HCT116 (cell line): ENCODE measurements at regions not wholly inside any gene's neighbourhood (a gene's known extent, or its start where the extent isn't known, plus 50 kb on each side); places are given as distances from the start of the nearest gene placed in this dataset.

Source experiments
- ATAC-seq: fragments of 200-7000 bp; cut with Tn5 transposase; 2 replicates; pipeline ENCODE4 v1.9.1; 2020; ENCODE audit warnings: mild to moderate bottlenecking, moderate library complexity
- BruUV-seq: library from RNA; stranded (reverse); fragments of 400-500 nt; replicated peaks from 2 replicates; lab custom pipeline; 2021; lab: Mats Ljungman, UMichigan
- CTCF ChIA-PET: fragments of 300-600 bp; sonication (Branson Sonifier 250); formaldehyde crosslinking; loops from one replicate; lab custom pipeline; 2021; ENCODE audit warnings: antibody characterized with exemption; lab: Charles Lee
- POLR2A ChIA-PET: fragments of 300-600, 350-600 bp; sonication (Branson Sonifier 250); formaldehyde crosslinking; loops from one replicate; lab custom pipeline; 2021; ENCODE audit warnings: antibody characterized with exemption; lab: Charles Lee
- RAD21 ChIA-PET, 2 experiments: fragments of 300-600 bp; sonication (Branson Sonifier 250); formaldehyde crosslinking; loops; one replicate each; lab custom pipeline; 2023; ENCODE audit warnings: low total read pairs in 2 of 2; ENCODE audit not compliant: uncharacterized antibody in 2 of 2, unreplicated experiment in 2 of 2, low non-redundant PET in 1 of 2; lab: Charles Lee
- DNase-seq: peaks from one replicate; pipeline ENCODE4 v3.0.0-alpha.2; 2010; ENCODE audit warnings: low read depth, low spot score
- H2AFZ ChIP-seq: fragments of 200-600 bp; shearing (Covaris generic), sonication (generic); 2 replicates; pipeline ENCODE4 v1.6.1; 2017; ENCODE audit warnings: low read depth, mixed run types, mixed read lengths, antibody characterized with exemption, low read length; ENCODE audit not compliant: poor library complexity, severe bottlenecking
- H3K27ac ChIP-seq: 2 replicates; pipeline ENCODE4 v1.5.1; 2012; ENCODE audit warnings: low read depth, low read length
- H3K27me3 ChIP-seq: fragments of 200-600 bp; sonication (generic); 2 replicates; pipeline ENCODE4 v1.6.1; 2016; ENCODE audit warnings: mixed run types, low read length, mixed read lengths; ENCODE audit not compliant: insufficient read depth
- H3K36me3 ChIP-seq, 2 experiments: fragments of 200-500 bp in 1 of 2; fragments of 200-600 bp in 1 of 2; sonication (Bioruptor generic) in 1 of 2; sonication (generic) in 1 of 2; 2 replicates each; pipeline versions ENCODE4 v1.5.1 to v1.6.1; 2014 to 2016; ENCODE audit warnings: low read length in 2 of 2, inconsistent platforms in 1 of 2, mixed read lengths in 1 of 2, mixed run types in 1 of 2; ENCODE audit not compliant: insufficient read depth in 2 of 2, control insufficient read depth in 1 of 2
- H3K4me1 ChIP-seq, 2 experiments: fragments of 200-600 bp in 1 of 2; sonication (generic) in 1 of 2; 2 replicates each; pipeline versions ENCODE4 v1.5.1 to v1.6.1; 2012 to 2017; ENCODE audit warnings: low read length in 2 of 2, inconsistent platforms in 1 of 2, mild to moderate bottlenecking in 1 of 2, mixed read lengths in 1 of 2, mixed run types in 1 of 2, moderate library complexity in 1 of 2; ENCODE audit not compliant: insufficient read depth in 2 of 2, control insufficient read depth in 1 of 2
- H3K4me2 ChIP-seq: fragments of 200-600 bp; sonication (generic); 2 replicates; pipeline ENCODE4 v1.6.1; 2017; ENCODE audit warnings: mixed run types, low read length, mixed read lengths
- H3K4me3 ChIP-seq, 2 experiments: fragments of 200-600 bp in 1 of 2; sonication (generic) in 1 of 2; replicated peaks in 1 of 2; 2 replicates each; pipeline ENCODE4 v1.5.1; 2011 to 2016; ENCODE audit warnings: low read length in 2 of 2, control low read depth in 1 of 2, low read depth in 1 of 2, mild to moderate bottlenecking in 1 of 2, mixed read lengths in 1 of 2, mixed run types in 1 of 2
- H3K79me2 ChIP-seq: fragments of 200-600 bp; sonication (generic); 2 replicates; pipeline ENCODE4 v1.6.1; 2017; ENCODE audit warnings: mild to moderate bottlenecking, mixed run types, low read length, moderate library complexity, mixed read lengths; ENCODE audit not compliant: insufficient read depth
- H3K9ac ChIP-seq: fragments of 200-600 bp; sonication (generic); 2 replicates; pipeline ENCODE4 v1.6.1; 2016; ENCODE audit warnings: low read length, mixed read lengths
- H3K9me2 ChIP-seq: fragments of 200-600 bp; sonication (generic), shearing (Covaris generic); 2 replicates; pipeline ENCODE4 v1.6.1; 2017; ENCODE audit warnings: mixed run types, mild to moderate bottlenecking, moderate library complexity; ENCODE audit not compliant: insufficient read depth
- H3K9me3 ChIP-seq, 2 experiments: fragments of 200-500 bp in 1 of 2; fragments of 200-600 bp in 1 of 2; sonication (Bioruptor generic) in 1 of 2; sonication (generic) in 1 of 2; 2 replicates each; pipeline ENCODE4 v1.6.1; 2014 to 2017; ENCODE audit warnings: low read length in 2 of 2, mixed read lengths in 2 of 2, inconsistent platforms in 1 of 2, low read depth in 1 of 2, mild to moderate bottlenecking in 1 of 2, mixed run types in 1 of 2, moderate library complexity in 1 of 2; ENCODE audit not compliant: control insufficient read depth in 1 of 2, insufficient read depth in 1 of 2
- H4K20me1 ChIP-seq: fragments of 200-600 bp; sonication (generic), shearing (Covaris generic); 2 replicates; pipeline ENCODE4 v1.6.1; 2017; ENCODE audit warnings: mixed run types, mild to moderate bottlenecking, moderate library complexity; ENCODE audit not compliant: insufficient read depth
- CBX3 ChIP-seq: IDR thresholded peaks from 2 replicates; pipeline ENCODE4 v1.6.1; 2012; ENCODE audit warnings: low read depth
- CEBPB ChIP-seq: IDR thresholded peaks from 2 replicates; pipeline ENCODE4 v1.6.1; 2012; ENCODE audit warnings: low read depth
- EGR1 ChIP-seq: IDR thresholded peaks from 2 replicates; pipeline ENCODE4 v1.6.1; 2012; ENCODE audit warnings: low read depth
- EZH2 ChIP-seq: fragments of 200-600 bp; sonication (generic); IDR thresholded peaks from 2 replicates; pipeline ENCODE4 v1.6.1; 2017; ENCODE audit warnings: antibody characterized with exemption, mixed run types
- EZH2phosphoT487 ChIP-seq: fragments of 200-600 bp; IDR thresholded peaks from 2 replicates; pipeline ENCODE4 v1.6.1; 2018; ENCODE audit warnings: antibody characterized with exemption, borderline replicate concordance
- FOSL1 ChIP-seq: IDR thresholded peaks from 2 replicates; pipeline ENCODE4 v1.6.1; 2012; ENCODE audit warnings: low read depth
- JUND ChIP-seq: IDR thresholded peaks from 2 replicates; pipeline ENCODE4 v1.6.1; 2012
- POLR2A ChIP-seq: IDR thresholded peaks from 2 replicates; pipeline ENCODE4 v1.7.0; 2011; ENCODE audit warnings: borderline replicate concordance; ENCODE audit not compliant: insufficient read depth, insufficient read length; ENCODE audit errors: extremely low read depth
- POLR2AphosphoS5 ChIP-seq: IDR thresholded peaks from 2 replicates; pipeline ENCODE4 v1.6.1; 2011; ENCODE audit warnings: mild to moderate bottlenecking, low read depth, low read length, moderate library complexity
- RAD21 ChIP-seq: IDR thresholded peaks from 2 replicates; pipeline ENCODE4 v1.6.1; 2012; ENCODE audit warnings: low read depth, mild to moderate bottlenecking
- SIN3A ChIP-seq: IDR thresholded peaks from 2 replicates; pipeline ENCODE4 v1.6.1; 2012; ENCODE audit warnings: low read depth
- SP1 ChIP-seq: IDR thresholded peaks from 2 replicates; pipeline ENCODE4 v1.6.1; 2012; ENCODE audit warnings: low read depth
- SRF ChIP-seq: IDR thresholded peaks from 2 replicates; pipeline ENCODE4 v1.6.1; 2012; ENCODE audit warnings: low read depth
- TCF7L2 ChIP-seq: IDR thresholded peaks from 2 replicates; pipeline ENCODE4 v1.7.0; 2011; ENCODE audit warnings: borderline replicate concordance, inconsistent platforms; ENCODE audit not compliant: insufficient read depth, insufficient read length; ENCODE audit errors: extremely low read depth
- YY1 ChIP-seq: IDR thresholded peaks from 2 replicates; pipeline ENCODE4 v1.6.1; 2011; ENCODE audit warnings: low read length, low read depth, moderate library complexity, mild to moderate bottlenecking; ENCODE audit not compliant: insufficient replicate concordance; ENCODE audit errors: extremely low read depth
- ZFX ChIP-seq: fragments of 450-650 bp; IDR thresholded peaks from 2 replicates; pipeline ENCODE4 v1.6.1; 2017
- ZNF274 ChIP-seq: fragments of 200-500 bp; sonication (Bioruptor generic); IDR thresholded peaks from 2 replicates; pipeline ENCODE4 v1.6.1; 2014; ENCODE audit warnings: mild to moderate bottlenecking, low read depth, low read length, inconsistent platforms
- intact Hi-C: fragments of 100-400 bp; cut with micrococcal nuclease; formaldehyde crosslinking; loops from 2 replicates; pipeline ENCODE4 v1.10.0; 2022
- TF ChIP-seq, protein P1 (sequence below): IDR thresholded peaks from 2 replicates; pipeline ENCODE4 v1.6.1; 2012
- TF ChIP-seq, protein P2 (sequence below): IDR thresholded peaks from 2 replicates; pipeline ENCODE4 v1.6.1; 2012
- TF ChIP-seq, protein P3 (sequence below), 3 experiments: fragments of 200-600 bp in 1 of 3; sonication (generic) in 1 of 3; IDR thresholded peaks in 2 of 3; conservative IDR thresholded peaks in 1 of 3; 2 replicates each; pipeline ENCODE4 v1.5.1; 2012 to 2017; ENCODE audit warnings: low read depth in 2 of 3, low read length in 2 of 3, antibody characterized with exemption in 1 of 3, borderline replicate concordance in 1 of 3, control low read depth in 1 of 3, mild to moderate bottlenecking in 1 of 3, mixed read lengths in 1 of 3, mixed run types in 1 of 3, moderate library complexity in 1 of 3; ENCODE audit not compliant: insufficient read depth in 1 of 3

DNA sequence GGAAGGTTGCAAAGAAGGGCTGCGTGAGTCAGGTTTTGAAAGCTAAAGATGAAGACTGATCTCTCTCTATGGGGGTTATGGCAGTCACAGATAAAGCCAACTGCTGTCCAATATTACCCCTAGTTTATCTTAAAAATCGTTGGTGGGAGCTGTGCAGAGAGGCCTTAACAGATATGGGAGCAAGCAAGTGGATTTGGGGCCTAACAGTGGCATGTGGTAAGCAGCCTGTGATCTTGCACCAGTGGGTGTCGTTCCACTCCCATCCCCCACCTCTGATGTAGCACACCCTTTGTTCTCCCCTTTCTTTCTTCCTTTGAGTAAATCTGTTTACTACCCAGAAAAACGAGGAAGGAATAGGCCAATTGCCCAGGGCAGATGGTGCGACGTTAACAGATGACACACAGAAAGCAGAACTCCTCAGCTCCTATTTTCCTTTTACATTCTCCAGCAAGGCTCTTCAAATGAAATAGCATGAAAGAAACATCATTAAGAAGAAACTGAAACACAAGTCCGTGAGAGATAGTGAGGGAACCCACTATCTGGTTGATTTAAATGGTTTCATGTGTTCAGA, 274.1 kb upstream of the CITED2 start:
- no peak overlapping the region for H3K27ac ChIP-seq
- H3K27me3 ChIP-seq: no peaks in the 10 kb centered on the region
- CTCF ChIA-PET: no interaction called here
- TF ChIP-seq CBX3: no peak
- no peak for TF ChIP-seq ZFX
- no peak for TF ChIP-seq RAD21
- no peak for TF ChIP-seq FOSL1
- ATAC-seq (no peak), DNase-seq (no peak)
- RAD21 ChIA-PET: no interaction called here
- no peaks in the 10 kb centered on the region for H3K9me2 ChIP-seq
- BruUV-seq: no TSS peak
- no peak overlapping the region for H3K4me2 ChIP-seq
- no peaks in the 10 kb centered on the region for H3K4me1 ChIP-seq
- H3K36me3 ChIP-seq: no peaks in the 10 kb centered on the region
- no peak overlapping the region for H3K4me3 ChIP-seq
- no peak overlapping the region for H2AFZ ChIP-seq
- no peaks in the 10 kb centered on the region for H3K79me2 ChIP-seq
- no peaks in the 10 kb centered on the region for H3K9me3 ChIP-seq
- H3K9ac ChIP-seq: no peak overlapping the region
- POLR2A ChIA-PET: no interaction called here
- H4K20me1 ChIP-seq: no peaks in the 10 kb centered on the region
- intact Hi-C loops: no loop called here

DNA sequence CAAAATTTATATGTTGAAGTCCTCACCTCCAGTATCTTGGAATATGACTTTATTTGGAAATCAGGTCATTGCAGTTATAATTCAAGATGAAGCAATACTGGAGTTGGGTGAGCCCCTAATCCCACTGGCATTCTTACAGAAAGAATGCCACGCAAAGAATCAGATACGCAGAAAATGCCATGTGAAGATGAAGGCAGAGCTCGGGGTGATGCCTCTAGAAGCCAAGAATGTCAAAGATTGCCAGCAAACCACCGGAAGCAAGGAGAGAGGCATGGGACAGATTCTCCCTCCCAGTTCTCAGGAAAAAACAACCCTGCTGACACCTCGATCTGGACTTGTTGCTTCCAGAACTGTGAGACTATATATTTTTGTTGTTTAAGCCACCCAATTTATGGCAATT, 273.4 kb upstream of the CITED2 start:
- ChIA-PET POLR2A (no interaction called here), RAD21 (no interaction called here), CTCF (no interaction called here)
- H3K9ac ChIP-seq: no peak overlapping the region
- H3K9me3 ChIP-seq: no peaks in the 10 kb centered on the region
- H4K20me1 ChIP-seq: no peaks in the 10 kb centered on the region
- no peak overlapping the region for H3K27ac ChIP-seq
- no peaks in the 10 kb centered on the region for H3K36me3 ChIP-seq
- H3K4me3 ChIP-seq: no peak overlapping the region
- H3K27me3 ChIP-seq: no peaks in the 10 kb centered on the region
- H3K9me2 ChIP-seq: no peaks in the 10 kb centered on the region
- H3K79me2 ChIP-seq: no peaks in the 10 kb centered on the region
- H2AFZ ChIP-seq: no peak overlapping the region
- no peak for DNase-seq
- intact Hi-C loops: no loop called here
- no TSS peak for BruUV-seq
- no peak for TF ChIP-seq TCF7L2
- no peak for TF ChIP-seq SIN3A
- TF ChIP-seq EZH2: no peak
- no peak for TF ChIP-seq SRF
- TF ChIP-seq EGR1: no peak
- TF ChIP-seq EZH2phosphoT487: no peak
- no peak for TF ChIP-seq ZNF274
- TF ChIP-seq CBX3: no peak
- TF ChIP-seq POLR2A: no peak
- TF ChIP-seq CEBPB: no peak
- TF ChIP-seq, protein P1, sequence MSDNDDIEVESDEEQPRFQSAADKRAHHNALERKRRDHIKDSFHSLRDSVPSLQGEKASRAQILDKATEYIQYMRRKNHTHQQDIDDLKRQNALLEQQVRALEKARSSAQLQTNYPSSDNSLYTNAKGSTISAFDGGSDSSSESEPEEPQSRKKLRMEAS: no peak
- TF ChIP-seq POLR2AphosphoS5: no peak
- no peak for TF ChIP-seq YY1
- no peak for TF ChIP-seq JUND
- no peak for TF ChIP-seq ZFX
- TF ChIP-seq SP1: no peak
- TF ChIP-seq, protein P2, sequence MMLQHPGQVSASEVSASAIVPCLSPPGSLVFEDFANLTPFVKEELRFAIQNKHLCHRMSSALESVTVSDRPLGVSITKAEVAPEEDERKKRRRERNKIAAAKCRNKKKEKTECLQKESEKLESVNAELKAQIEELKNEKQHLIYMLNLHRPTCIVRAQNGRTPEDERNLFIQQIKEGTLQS: no peak
- TF ChIP-seq, protein P3, sequence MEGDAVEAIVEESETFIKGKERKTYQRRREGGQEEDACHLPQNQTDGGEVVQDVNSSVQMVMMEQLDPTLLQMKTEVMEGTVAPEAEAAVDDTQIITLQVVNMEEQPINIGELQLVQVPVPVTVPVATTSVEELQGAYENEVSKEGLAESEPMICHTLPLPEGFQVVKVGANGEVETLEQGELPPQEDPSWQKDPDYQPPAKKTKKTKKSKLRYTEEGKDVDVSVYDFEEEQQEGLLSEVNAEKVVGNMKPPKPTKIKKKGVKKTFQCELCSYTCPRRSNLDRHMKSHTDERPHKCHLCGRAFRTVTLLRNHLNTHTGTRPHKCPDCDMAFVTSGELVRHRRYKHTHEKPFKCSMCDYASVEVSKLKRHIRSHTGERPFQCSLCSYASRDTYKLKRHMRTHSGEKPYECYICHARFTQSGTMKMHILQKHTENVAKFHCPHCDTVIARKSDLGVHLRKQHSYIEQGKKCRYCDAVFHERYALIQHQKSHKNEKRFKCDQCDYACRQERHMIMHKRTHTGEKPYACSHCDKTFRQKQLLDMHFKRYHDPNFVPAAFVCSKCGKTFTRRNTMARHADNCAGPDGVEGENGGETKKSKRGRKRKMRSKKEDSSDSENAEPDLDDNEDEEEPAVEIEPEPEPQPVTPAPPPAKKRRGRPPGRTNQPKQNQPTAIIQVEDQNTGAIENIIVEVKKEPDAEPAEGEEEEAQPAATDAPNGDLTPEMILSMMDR (IDR thresholded peaks at IDR 0.05 in 2 of 3, conservative IDR thresholded peaks at IDR 0.05 in 1 of 3; ENCODE audit: borderline replicate concordance in 1 of 3, insufficient read depth in 1 of 3, low read depth in 2 of 3, low read length in 2 of 3): no peak
- H3K4me1 ChIP-seq: no peaks in the 10 kb centered on the region
- no peak for ATAC-seq
- no peak overlapping the region for H3K4me2 ChIP-seq
